Ovary (tissue), 3 donors: ENCODE measurements at regions not wholly inside any gene's neighbourhood (a gene's known extent, or its start where the extent isn't known, plus 50 kb on each side); places are given as distances from the start of the nearest gene placed in this dataset.

ENCODE experiments used
- POLR2A ChIP-seq: fragments of 450-650 bp; IDR thresholded peaks from one replicate; pipeline ENCODE4 v1.6.1; 2017; ENCODE audit warnings: antibody characterized with exemption, mild to moderate bottlenecking, moderate library complexity
- TF ChIP-seq, protein P1 (sequence below), 3 donors: fragments of 450-650 bp in 2 of 3; fragments of 200-600 bp in 1 of 3; IDR thresholded peaks; one replicate each; pipeline versions ENCODE4 v1.5.1 to v1.8.0; 2016 to 2022; ENCODE audit warnings: antibody characterized with exemption in 3 of 3, mild to moderate bottlenecking in 1 of 3
- donor health status: DM: no; HTN: no; CAD: no.

DNA sequence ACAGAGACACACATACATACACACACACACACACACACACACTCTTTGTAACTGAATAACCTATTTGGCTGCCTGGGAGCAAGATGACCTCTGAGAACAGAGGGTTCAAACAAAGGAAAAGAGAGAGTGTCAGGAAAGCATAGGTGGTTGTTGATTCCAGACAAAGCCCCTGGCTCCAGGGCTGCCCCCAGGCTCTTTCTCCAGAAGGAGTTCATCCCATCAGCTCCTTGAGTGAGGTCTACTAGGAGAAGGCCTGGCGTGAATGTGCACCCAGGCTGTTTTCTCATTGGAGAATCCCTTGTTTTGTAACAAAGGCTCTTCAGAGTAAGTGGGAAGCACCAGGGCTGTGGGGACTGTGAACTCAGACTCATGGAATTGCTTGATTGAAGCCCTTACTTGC lies 151.9 kb downstream of the EMP1 start:
- TF ChIP-seq, protein P1, sequence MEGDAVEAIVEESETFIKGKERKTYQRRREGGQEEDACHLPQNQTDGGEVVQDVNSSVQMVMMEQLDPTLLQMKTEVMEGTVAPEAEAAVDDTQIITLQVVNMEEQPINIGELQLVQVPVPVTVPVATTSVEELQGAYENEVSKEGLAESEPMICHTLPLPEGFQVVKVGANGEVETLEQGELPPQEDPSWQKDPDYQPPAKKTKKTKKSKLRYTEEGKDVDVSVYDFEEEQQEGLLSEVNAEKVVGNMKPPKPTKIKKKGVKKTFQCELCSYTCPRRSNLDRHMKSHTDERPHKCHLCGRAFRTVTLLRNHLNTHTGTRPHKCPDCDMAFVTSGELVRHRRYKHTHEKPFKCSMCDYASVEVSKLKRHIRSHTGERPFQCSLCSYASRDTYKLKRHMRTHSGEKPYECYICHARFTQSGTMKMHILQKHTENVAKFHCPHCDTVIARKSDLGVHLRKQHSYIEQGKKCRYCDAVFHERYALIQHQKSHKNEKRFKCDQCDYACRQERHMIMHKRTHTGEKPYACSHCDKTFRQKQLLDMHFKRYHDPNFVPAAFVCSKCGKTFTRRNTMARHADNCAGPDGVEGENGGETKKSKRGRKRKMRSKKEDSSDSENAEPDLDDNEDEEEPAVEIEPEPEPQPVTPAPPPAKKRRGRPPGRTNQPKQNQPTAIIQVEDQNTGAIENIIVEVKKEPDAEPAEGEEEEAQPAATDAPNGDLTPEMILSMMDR (IDR thresholded peaks at IDR 0.05): no peak
- no peak for TF ChIP-seq POLR2A
